DND-41 (cell line): ENCODE measurements at regions not wholly inside any gene's neighbourhood (a gene's known extent, or its start where the extent isn't known, plus 50 kb on each side); places are given as distances from the start of the nearest gene placed in this dataset.
"Not testable (repeated sequence)": the region's sequence is repeated elsewhere in the genome, so short reads cannot be mapped to it uniquely, and the experiment has no call there.

Source experiments
- ATAC-seq: fragments of 200-7000 bp; cut with Tn5 transposase; 3 replicates; pipeline ENCODE4 v1.9.1; 2021; ENCODE audit warnings: low read depth; ENCODE audit not compliant: insufficient read depth
- DNase-seq: peaks from one replicate; pipeline ENCODE4 v3.0.0-alpha.2; 2020
- H2AFZ ChIP-seq: 2 replicates; pipeline ENCODE4 v1.6.0; 2012; ENCODE audit warnings: low read depth, low read length
- H3K27ac ChIP-seq: 2 replicates; pipeline ENCODE4 v1.5.1; 2012; ENCODE audit warnings: low read length, inconsistent platforms
- H3K27me3 ChIP-seq: fragments of 200-600 bp; sonication (generic); 2 replicates; pipeline ENCODE4 v1.6.0; 2012; ENCODE audit warnings: low read length, mild to moderate bottlenecking, inconsistent platforms; ENCODE audit not compliant: insufficient read depth, poor library complexity
- H3K36me3 ChIP-seq: 2 replicates; pipeline ENCODE4 v1.5.1; 2012; ENCODE audit warnings: low read length, inconsistent platforms; ENCODE audit not compliant: insufficient read depth
- H3K4me1 ChIP-seq: 2 replicates; pipeline ENCODE4 v1.5.1; 2012; ENCODE audit warnings: mild to moderate bottlenecking, low read length; ENCODE audit not compliant: insufficient read depth
- H3K4me2 ChIP-seq: 2 replicates; pipeline ENCODE4 v1.6.0; 2012; ENCODE audit warnings: mild to moderate bottlenecking, moderate library complexity, low read length, inconsistent platforms; ENCODE audit not compliant: insufficient read depth
- H3K4me3 ChIP-seq, 2 experiments: fragments of 200-600 bp in 1 of 2; shearing (Covaris generic) in 1 of 2; 2 replicates each; pipeline ENCODE4 v1.5.1; 2012 to 2016; ENCODE audit warnings: inconsistent platforms in 2 of 2, low read length in 2 of 2, mild to moderate bottlenecking in 2 of 2, low read depth in 1 of 2, moderate library complexity in 1 of 2
- H3K79me2 ChIP-seq: 2 replicates; pipeline ENCODE4 v1.6.0; 2012; ENCODE audit warnings: low read length, inconsistent platforms; ENCODE audit not compliant: insufficient read depth
- H3K9ac ChIP-seq: 2 replicates; pipeline ENCODE4 v1.6.0; 2012; ENCODE audit warnings: low read depth, mild to moderate bottlenecking, inconsistent platforms, low read length, moderate library complexity
- H3K9me3 ChIP-seq: 2 replicates; pipeline ENCODE4 v1.5.1; 2012; ENCODE audit warnings: low read length, moderate library complexity, mild to moderate bottlenecking, inconsistent platforms; ENCODE audit not compliant: insufficient read depth, severe bottlenecking
- H4K20me1 ChIP-seq: 2 replicates; pipeline ENCODE4 v1.6.0; 2012; ENCODE audit warnings: low read length; ENCODE audit not compliant: insufficient read depth
- EZH2 ChIP-seq: IDR thresholded peaks from 3 replicates; pipeline ENCODE4 v1.6.1; 2012; ENCODE audit warnings: borderline replicate concordance, low read depth, mild to moderate bottlenecking, moderate library complexity, low read length, inconsistent platforms; ENCODE audit not compliant: severe bottlenecking
- TF ChIP-seq, protein P1 (sequence below): IDR thresholded peaks from 2 replicates; pipeline ENCODE4 v1.5.1; 2012; ENCODE audit warnings: borderline replicate concordance, low read length, moderate library complexity, mild to moderate bottlenecking; ENCODE audit not compliant: poor library complexity, severe bottlenecking; ENCODE audit errors: extremely low read depth

DNA sequence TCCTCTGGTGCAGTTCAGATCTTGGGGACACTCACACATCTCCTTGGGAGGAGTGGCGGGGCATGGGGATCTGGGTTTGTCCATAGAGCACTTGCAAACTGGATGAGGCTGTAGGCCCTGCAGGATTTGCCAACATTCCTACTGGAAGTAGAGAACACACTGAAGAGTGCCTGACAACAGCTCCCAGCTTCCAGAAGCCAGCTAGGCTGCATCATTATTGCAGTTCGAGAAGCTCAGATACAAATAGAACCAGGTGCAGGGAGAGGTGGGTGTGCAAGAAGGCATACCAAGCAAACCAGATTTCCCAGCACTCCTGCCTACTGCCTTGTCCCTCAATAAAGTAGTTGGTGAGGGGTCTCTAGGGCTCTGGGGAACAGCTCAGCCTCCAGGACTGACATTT is 52.5 kb downstream of the RHOB start:
- Histone ChIP-seq H3K4me1 (no peaks in the 10 kb centered on the region), H3K9me3 (no peaks in the 10 kb centered on the region), H4K20me1 (no peaks in the 10 kb centered on the region), H3K79me2 (no peaks in the 10 kb centered on the region), H3K9ac (no peak overlapping the region), H3K4me3 (no peak overlapping the region), H2AFZ (no peak overlapping the region), H3K4me2 (no peak overlapping the region), H3K27ac (no peak overlapping the region), H3K27me3 (no peaks in the 10 kb centered on the region), H3K36me3 (no peaks in the 10 kb centered on the region)
- no peak for DNase-seq
- ATAC-seq = no peak
- TF ChIP-seq, protein P1, sequence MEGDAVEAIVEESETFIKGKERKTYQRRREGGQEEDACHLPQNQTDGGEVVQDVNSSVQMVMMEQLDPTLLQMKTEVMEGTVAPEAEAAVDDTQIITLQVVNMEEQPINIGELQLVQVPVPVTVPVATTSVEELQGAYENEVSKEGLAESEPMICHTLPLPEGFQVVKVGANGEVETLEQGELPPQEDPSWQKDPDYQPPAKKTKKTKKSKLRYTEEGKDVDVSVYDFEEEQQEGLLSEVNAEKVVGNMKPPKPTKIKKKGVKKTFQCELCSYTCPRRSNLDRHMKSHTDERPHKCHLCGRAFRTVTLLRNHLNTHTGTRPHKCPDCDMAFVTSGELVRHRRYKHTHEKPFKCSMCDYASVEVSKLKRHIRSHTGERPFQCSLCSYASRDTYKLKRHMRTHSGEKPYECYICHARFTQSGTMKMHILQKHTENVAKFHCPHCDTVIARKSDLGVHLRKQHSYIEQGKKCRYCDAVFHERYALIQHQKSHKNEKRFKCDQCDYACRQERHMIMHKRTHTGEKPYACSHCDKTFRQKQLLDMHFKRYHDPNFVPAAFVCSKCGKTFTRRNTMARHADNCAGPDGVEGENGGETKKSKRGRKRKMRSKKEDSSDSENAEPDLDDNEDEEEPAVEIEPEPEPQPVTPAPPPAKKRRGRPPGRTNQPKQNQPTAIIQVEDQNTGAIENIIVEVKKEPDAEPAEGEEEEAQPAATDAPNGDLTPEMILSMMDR = no peak
- no peak for TF ChIP-seq EZH2

DNA sequence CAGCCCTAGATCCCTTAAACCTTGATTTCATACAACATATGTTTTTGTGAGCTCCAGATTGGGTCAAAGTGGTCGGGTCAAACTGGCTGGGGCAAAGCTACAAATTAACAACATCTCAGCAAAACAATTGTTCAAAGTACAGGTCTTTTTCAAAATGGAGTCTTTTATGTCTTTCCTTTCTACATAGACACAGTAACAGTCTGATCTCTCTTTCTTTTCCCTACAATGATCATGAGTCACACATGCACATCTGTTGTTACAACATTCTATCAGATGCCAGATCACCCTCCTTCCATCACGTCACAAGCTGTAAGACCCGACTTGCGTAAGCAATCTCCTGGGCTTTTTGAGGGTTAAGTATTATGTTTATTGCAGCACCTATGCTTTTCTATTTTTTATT is 55.1 kb downstream of the RHOB start:
- Histone ChIP-seq H3K9me3 (no peaks in the 10 kb centered on the region), H3K9ac (no peak overlapping the region), H3K27ac (no peak overlapping the region), H3K4me2 (no peak overlapping the region), H2AFZ (no peak overlapping the region), H3K27me3 (peaks cover 4% of the 10 kb centered on the region), H4K20me1 (no peaks in the 10 kb centered on the region), H3K79me2 (no peaks in the 10 kb centered on the region), H3K4me1 (no peaks in the 10 kb centered on the region), H3K36me3 (no peaks in the 10 kb centered on the region), H3K4me3 (no peak overlapping the region)
- no peak for TF ChIP-seq EZH2
- DNase-seq = no peak
- no peak for ATAC-seq

DNA sequence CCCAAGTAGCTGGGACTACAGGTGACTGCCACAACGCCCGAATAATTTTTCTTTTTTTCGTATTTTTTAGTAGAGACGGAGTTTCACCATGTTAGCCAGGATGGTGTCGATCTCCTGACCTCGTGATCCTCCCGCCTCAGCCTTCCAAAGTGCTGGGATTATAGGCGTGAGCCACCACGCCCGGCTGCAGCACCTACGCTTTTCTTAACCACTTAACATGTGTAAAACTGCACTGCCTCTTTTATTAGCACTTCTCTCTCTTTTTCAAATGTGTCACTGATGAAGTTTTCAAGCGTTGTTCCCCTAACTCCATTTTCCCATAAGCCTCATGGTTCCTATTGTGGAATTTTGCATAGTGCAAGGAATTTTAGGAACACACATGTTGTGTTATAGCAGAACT is 55.6 kb downstream of the RHOB start:
- H3K79me2 ChIP-seq, H4K20me1 ChIP-seq, H3K9ac ChIP-seq, H3K27me3 ChIP-seq, H3K4me2 ChIP-seq, H3K4me1 ChIP-seq, H2AFZ ChIP-seq, H3K36me3 ChIP-seq, ATAC-seq, DNase-seq, H3K27ac ChIP-seq, H3K9me3 ChIP-seq, H3K4me3 ChIP-seq: not testable (repeated sequence)

DNA sequence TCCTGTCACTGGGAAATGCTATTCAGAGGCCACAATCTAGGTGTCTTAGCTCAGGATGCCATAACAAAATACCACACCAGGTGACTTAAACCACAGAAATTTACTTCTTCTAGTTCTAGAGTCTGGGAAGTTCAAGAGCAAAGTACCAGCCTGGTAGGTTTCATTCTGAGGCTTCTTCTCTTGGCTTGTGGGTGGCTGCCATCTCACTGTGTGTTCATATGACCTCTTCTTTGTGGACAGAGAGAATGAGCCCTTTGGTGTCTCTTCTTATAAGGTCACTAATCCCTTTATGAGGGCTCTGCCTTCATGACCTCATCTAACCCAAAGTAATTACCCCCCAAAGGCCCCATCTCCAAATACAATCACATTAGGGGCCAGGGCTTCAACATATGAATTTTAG is 57.3 kb downstream of the RHOB start:
- H4K20me1 ChIP-seq = no peaks in the 10 kb centered on the region
- no peak overlapping the region for H3K4me3 ChIP-seq
- no peaks in the 10 kb centered on the region for H3K9me3 ChIP-seq
- no peak overlapping the region for H3K9ac ChIP-seq
- ATAC-seq (no peak), DNase-seq (no peak)
- no peaks in the 10 kb centered on the region for H3K79me2 ChIP-seq
- no peaks in the 10 kb centered on the region for H3K4me1 ChIP-seq
- no peak overlapping the region for H3K27ac ChIP-seq
- TF ChIP-seq, protein P1 = no peak
- no peak for TF ChIP-seq EZH2
- H2AFZ ChIP-seq = no peak overlapping the region
- no peak overlapping the region for H3K4me2 ChIP-seq
- H3K36me3 ChIP-seq = no peaks in the 10 kb centered on the region
- H3K27me3 ChIP-seq = peaks cover 7% of the 10 kb centered on the region
